ENCODE measurements at regions not wholly inside any gene's neighbourhood (a gene's known extent, or its start where the extent isn't known, plus 50 kb on each side); places are given as distances from the start of the nearest gene placed in this dataset.

DNA sequence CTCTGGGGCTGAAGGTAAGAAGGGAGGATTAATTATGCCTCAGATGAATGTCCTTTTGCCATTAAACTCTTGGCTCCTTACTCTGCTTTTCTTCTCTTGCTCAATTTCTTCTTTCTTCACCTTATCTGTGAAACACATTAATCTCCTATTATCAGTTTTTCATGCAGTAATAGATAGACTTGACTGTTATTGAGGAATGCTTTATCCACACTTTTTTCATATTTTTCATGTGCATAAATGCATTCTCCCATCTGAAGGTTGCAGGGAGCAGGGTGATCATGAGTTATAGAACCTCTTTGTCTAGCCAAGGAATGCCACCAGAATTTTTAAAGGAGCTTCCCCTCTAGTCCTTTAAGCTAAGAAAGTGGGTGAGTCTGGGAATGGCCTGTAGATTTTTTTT is 66.4 kb upstream of the CD180 start:
- DNase-seq (ENCODE audit: low read depth): no peak
- TF ChIP-seq CTCF (IDR thresholded peaks at IDR 0.05; ENCODE audit: insufficient read depth, low read depth, low read length): no peak
- H3K4me3 ChIP-seq (ENCODE audit: low read depth, low read length): no peak overlapping the region

DNA sequence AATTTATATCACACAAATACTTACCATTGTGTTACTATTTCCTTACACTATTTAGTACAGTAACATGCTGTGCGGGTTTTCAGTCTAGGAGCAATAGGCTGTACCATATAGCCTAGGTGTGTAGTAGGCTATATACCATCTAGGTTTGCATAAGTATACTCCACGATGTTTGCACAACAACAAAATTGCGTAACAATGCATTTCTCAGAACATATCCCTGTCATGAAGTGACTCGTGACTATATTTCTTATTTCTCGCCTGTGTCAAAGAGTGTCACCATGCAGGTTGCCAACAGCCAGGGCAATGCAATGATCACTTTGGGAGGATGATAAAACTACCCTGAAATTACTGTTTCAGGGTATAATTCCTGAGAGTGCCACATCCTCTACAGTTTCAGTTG is 65.6 kb upstream of the CD180 start:
- H3K4me3 ChIP-seq (ENCODE audit: low read depth, low read length): no peak overlapping the region
- no peak for DNase-seq (ENCODE audit: low read depth)
- TF ChIP-seq CTCF (IDR thresholded peaks at IDR 0.05; ENCODE audit: insufficient read depth, low read depth, low read length): no peak

GRCh38 chr5:67259548-67260215 is 63.1 kb upstream of the CD180 start:
- DNase-seq (ENCODE audit: low read depth): no peak
- no peak overlapping the region for H3K4me3 ChIP-seq (ENCODE audit: low read depth, low read length)
- no peak for TF ChIP-seq CTCF (IDR thresholded peaks at IDR 0.05; ENCODE audit: insufficient read depth, low read depth, low read length)

- TF ChIP-seq CTCF (IDR thresholded peaks at IDR 0.05; ENCODE audit: insufficient read depth, low read depth, low read length): no peak
- peak; percentile 47 for DNase-seq (ENCODE audit: low read depth)
- no peak overlapping the region for H3K4me3 ChIP-seq (ENCODE audit: low read depth, low read length)
Observed at GRCh38 chr5:67257500-67257899, 60.9 kb upstream of the CD180 start.

GRCh38 chr5:67257077-67257476 is 60.5 kb upstream of the CD180 start:
- H3K4me3 ChIP-seq (ENCODE audit: low read depth, low read length): no peak overlapping the region
- no peak for DNase-seq (ENCODE audit: low read depth)
- no peak for TF ChIP-seq CTCF (IDR thresholded peaks at IDR 0.05; ENCODE audit: insufficient read depth, low read depth, low read length)

DNA sequence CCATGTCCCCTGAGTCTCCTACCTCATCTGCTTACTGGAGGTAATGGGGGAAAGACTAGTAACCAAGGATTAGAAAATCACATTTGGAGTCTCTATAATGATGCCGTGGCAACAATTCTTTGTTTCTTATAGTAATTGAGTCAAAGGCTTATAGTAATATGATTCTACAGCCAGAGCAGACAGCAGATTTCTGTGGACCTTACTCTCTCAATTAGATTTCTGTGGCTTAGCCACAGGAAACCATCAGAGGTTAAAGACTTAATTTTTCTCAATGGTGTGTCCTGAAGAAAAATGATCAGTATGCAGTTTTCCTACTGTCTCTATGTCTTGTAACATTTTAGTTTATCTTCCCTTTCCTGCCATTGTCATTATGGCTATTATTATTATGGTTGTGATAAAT is 59.3 kb upstream of the CD180 start:
- TF ChIP-seq CTCF (IDR thresholded peaks at IDR 0.05; ENCODE audit: insufficient read depth, low read depth, low read length): no peak
- no peak for DNase-seq (ENCODE audit: low read depth)

DNA sequence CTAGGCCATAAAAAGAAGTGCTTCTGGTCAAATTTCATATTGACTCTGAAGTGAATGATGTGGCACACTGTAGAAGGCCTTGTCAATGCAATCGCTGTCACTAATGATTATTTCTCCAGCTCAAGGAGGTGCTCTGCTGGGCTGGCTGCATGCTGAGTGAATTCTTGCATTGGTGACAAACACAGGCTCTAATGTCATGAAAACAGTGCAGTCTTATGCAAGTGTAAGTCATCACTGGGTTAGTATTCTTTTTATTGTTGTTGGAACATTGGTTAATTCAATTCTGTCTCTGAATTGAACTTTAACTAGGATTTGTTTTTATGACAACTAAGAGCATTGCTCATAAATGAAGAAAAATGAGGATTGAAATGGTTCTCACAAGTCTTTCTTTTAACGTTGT is 57.3 kb upstream of the CD180 start:
- no peak for TF ChIP-seq CTCF (IDR thresholded peaks at IDR 0.05; ENCODE audit: insufficient read depth, low read depth, low read length)
- no peak overlapping the region for H3K4me3 ChIP-seq (ENCODE audit: low read depth, low read length)
- no peak for DNase-seq (ENCODE audit: low read depth)

More for the DNA sequence above, 59.3 kb upstream of the CD180 start:
- H3K4me3 ChIP-seq (ENCODE audit: low read depth, low read length): no peak overlapping the region
